HG03342 (cell line): ENCODE measurements at regions not wholly inside any gene's neighbourhood (a gene's known extent, or its start where the extent isn't known, plus 50 kb on each side); places are given as distances from the start of the nearest gene placed in this dataset.
"Not testable (repeated sequence)": the region's sequence is repeated elsewhere in the genome, so short reads cannot be mapped to it uniquely, and the experiment has no call there.

ENCODE experiments used
- ATAC-seq: cut with Tn5 transposase; IDR thresholded peaks from one replicate; pipeline ENCODE4 v1.9.1; 2021; ENCODE audit warnings: mild to moderate bottlenecking, moderate library complexity; ENCODE audit not compliant: unreplicated experiment

DNA sequence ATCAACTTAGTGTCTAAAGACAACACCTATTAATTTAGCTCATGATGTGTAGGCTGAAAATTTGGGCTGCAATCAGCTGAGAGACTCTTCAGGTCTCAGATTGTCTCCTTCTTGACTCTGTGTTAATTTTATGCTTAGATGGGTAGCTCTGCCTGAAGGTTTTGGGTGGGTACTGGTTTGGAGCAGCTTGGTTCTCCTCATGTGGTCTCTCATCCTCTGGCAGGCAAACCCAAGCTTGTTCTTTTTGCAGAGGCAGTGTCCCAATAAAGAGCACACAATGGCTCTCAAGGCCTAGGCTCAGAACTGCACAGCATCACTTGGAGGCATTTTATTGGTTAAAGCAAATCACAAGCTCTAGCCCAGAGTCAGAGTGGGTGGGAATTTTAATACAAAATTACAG, 280.6 kb downstream of the BTBD3 start:
- no peak for ATAC-seq

- no peak for ATAC-seq
Measured at GRCh38 chr20:12199703-12200102, 282.0 kb downstream of the BTBD3 start.

DNA sequence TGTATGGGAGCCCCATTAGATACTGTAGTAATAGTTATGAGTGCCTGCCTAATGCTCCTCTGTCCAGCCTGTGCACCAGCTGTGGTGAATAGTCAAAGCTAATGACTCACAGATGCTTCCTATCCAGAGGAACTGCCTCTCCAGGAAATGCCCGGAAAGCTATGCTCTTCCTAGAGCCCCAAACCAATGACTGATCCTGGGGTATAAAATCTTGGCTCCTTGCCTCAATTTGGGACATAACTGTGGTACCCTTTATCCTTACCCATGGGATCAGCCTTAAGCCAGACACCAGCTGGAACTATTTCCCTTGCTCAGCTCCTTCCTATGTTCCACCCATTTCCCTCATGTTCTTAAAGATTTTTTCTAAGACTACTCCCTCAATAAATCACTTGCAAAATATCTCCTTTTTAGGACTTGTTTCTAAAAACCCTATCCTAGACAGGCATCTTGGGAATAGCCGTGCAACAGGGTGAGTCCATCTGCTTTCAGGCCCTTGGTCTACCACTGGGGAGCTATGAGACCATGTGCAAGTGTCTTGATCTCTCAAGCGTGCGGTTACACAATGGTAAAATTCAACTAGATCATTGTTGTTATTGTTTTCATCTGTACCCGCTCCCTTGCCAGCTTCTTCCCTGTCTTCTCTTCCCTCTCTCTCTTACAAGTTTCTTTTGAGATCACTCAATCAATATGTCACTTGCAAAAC, 283.7 kb downstream of the BTBD3 start:
- no peak for ATAC-seq

- ATAC-seq: no peak
Measured at GRCh38 chr20:12203399-12203798, 285.7 kb downstream of the BTBD3 start.

DNA sequence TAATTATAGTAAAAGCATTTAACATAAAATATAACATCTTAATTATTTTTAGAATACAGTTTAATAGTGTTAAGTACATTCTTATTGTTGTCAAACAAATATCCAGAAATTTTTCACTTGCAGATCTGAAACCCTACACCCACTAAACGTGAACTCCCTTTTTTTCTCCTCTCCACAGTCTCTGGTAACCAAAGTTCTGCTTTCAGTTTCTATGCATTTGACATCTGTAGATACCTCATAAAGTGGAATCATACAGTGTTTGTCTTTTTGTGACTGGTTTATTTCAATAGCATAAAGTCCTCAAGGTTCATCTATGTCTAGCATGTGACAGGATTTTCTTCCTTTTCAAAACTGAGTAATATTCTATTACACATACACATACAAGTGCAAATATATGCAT, 286.3 kb downstream of the BTBD3 start:
- no peak for ATAC-seq

GRCh38 chr20:12207875-12208274, 290.2 kb downstream of the BTBD3 start:
- no peak for ATAC-seq

- no peak for ATAC-seq
Measured at GRCh38 chr20:12210591-12210990, 292.9 kb downstream of the BTBD3 start.

DNA sequence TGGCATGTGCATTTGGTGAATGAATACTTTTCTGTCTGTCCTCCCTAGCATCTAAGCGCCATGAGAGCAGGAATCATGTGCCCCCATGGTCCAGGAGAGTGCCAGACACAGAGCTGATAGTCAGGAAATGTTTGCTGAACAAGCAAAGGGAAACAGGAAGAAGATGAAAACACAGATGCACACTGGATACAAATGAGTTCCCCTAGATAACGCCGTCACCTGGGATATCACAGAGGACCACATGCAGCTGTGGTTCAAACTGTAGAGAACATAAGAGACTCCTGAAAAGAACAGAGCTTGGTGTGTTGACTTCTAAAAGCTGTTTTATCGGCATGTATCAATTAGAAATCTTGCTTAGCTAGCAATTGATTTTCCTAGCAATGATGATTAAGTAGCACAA, 293.7 kb downstream of the BTBD3 start:
- no peak for ATAC-seq

GRCh38 chr20:12217382-12217781, 299.7 kb downstream of the BTBD3 start:
- ATAC-seq: no peak

GRCh38 chr20:12219798-12220197, 302.1 kb downstream of the BTBD3 start:
- no peak for ATAC-seq

DNA sequence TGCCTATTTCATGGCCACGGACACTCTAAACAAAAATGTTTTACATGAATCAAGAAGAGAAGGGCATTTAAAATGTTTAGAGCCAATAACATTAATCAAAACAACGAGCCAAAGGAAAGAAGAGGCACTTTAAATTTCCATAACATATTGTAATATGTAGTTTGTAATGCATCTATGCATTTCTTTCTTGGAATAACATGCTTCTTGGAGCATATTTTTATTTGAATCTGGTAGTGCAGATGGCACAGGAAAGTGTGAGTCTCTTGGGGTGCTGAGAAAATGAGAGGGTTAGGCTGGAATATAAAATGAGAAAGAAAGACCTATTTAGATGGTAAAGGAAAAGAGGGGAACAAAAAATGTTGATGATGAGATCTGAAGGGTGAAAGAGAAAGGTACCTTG, 305.4 kb downstream of the BTBD3 start:
- no peak for ATAC-seq

DNA sequence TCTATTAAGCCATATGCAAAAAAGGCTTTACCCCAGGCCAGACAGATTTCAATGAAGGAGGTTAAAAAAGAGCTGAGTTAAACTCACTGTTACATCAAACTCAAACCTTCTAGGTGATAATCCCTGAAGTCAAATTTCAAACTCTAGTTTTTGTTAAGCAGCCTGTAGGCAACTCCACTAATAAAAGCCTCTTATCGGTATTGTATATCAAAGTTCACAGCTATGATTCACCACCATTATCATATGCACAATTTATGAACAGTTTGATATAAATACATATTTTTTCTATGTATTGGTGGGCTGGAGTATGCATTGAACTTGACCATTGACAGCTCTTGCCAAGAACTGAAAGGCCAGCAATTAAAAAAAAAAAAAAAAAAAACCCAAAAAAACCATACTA, 308.2 kb downstream of the BTBD3 start:
- ATAC-seq: no peak

DNA sequence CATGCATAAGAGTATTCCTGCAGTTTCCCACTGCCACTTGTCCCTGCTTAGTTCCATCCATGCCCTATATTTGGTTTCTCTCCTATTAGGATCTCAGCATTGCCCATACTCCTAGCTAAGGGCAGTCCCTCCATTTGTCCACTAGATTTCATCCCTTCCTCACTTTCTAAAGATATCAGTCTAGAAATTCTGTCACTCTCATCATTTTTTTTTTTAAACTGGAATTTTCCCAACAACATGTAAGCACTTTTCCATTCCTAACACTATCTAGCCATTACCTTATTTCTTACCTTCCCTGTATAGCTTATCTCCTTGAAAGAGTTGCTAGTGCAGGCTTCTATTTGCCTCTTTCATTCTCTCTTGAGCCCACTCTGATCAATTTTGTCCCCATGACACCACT, 312.2 kb downstream of the BTBD3 start:
- no peak for ATAC-seq

GRCh38 chr20:12237772-12238171, 320.1 kb downstream of the BTBD3 start:
- no peak for ATAC-seq

GRCh38 chr20:12241065-12241464, 323.4 kb downstream of the BTBD3 start:
- no peak for ATAC-seq

DNA sequence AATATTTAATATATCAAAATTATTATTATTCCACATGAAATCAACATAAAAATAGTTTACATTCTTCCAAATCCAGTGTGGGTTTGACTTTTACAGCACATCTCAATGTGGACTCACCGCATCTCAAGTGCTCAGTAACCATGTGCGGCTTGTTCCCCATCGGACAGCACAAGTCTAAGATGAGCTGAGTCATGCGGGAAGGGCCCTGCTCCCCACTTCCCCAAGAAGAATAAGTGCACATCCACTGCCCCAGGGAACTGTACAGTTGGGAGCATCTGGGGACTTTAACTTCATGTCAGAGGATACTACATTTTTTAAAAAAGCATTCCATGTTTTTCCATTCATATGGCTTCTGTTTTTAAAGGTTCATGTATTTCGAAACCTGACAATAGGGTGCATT, 325.6 kb downstream of the BTBD3 start:
- no peak for ATAC-seq

GRCh38 chr20:12248481-12248880, 330.8 kb downstream of the BTBD3 start:
- no peak for ATAC-seq

DNA sequence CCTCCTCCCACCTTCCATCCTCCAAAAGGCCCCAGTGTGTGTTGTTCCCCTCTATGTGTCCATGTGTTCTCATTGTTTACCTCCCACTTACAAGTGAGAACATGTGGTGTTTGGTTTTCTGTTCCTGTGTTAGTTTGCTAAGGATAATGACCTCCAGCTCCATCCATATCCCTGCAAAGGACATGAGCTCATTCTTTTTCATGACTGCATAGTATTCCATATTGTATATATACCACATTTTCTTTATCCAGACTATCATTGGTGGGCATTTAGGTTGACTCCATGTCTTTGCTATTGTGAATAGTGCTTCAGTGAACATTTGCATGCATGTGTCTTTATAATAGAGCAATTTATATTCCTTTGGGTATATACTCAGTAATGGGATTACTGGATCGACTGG, 333.0 kb downstream of the BTBD3 start:
- not testable (repeated sequence) for ATAC-seq

GRCh38 chr20:12252793-12253192, 335.1 kb downstream of the BTBD3 start:
- ATAC-seq: no peak

- ATAC-seq: no peak
Measured at GRCh38 chr20:12255461-12255970, 337.8 kb downstream of the BTBD3 start.

DNA sequence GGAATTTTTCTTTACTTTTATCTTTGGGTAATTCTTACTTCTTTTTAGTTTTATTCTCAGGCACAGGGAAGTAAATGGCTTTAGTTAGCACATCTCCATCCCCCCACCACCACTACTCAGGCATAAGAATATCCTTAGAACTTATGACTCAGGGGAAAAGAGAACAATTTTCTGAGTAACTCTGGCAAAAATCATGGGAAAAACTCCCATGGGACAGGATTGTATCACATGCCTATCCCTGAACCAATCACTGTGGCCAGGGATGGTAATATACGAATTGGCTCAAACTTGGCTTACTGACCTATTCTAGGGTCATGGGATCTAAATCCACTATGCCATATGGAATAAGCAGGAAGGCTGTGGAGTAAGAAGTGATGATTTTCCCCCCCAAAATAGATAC, 339.1 kb downstream of the BTBD3 start:
- ATAC-seq: no peak

GRCh38 chr20:12262747-12263146, 345.1 kb downstream of the BTBD3 start:
- no peak for ATAC-seq

- no peak for ATAC-seq
Measured at GRCh38 chr20:12264711-12265110, 347.0 kb downstream of the BTBD3 start.
